GM12878 (cell line): ENCODE measurements at regions not wholly inside any gene's neighbourhood (a gene's known extent, or its start where the extent isn't known, plus 50 kb on each side); places are given as distances from the start of the nearest gene placed in this dataset.

Source experiments
- ATAC-seq: fragments of 200-7000 bp; cut with Tn5 transposase; 3 replicates; pipeline ENCODE4 v1.9.1; 2020; ENCODE audit warnings: mild to moderate bottlenecking, moderate library complexity
- BruUV-seq: library from RNA; stranded (reverse); fragments of 400-500 nt; replicated peaks from 2 replicates; lab custom pipeline; 2021; lab: Mats Ljungman, UMichigan
- CTCF ChIA-PET: fragments of 300-600 bp; sonication (Branson Sonifier 250); formaldehyde crosslinking; extraction: SDS; loops from one replicate; lab custom pipeline; 2021; ENCODE audit warnings: inconsistent platforms; lab: Yijun Ruan, JAX
- POLR2A ChIA-PET: fragments of 350-600 bp; formaldehyde crosslinking; extraction: SDS; loops from one replicate; lab custom pipeline; 2021; ENCODE audit warnings: inconsistent platforms; lab: Charles Lee
- RAD21 ChIA-PET: fragments of 300-600 bp; sonication (Branson Sonifier 250); formaldehyde crosslinking; loops from one replicate; lab custom pipeline; 2023; ENCODE audit warnings: antibody characterized with exemption; ENCODE audit not compliant: unreplicated experiment; lab: Charles Lee
- SMC1A ChIA-PET: fragments of 300-600 bp; sonication (Branson Sonifier 250); formaldehyde crosslinking; loops from one replicate; lab custom pipeline; 2023; ENCODE audit not compliant: unreplicated experiment, uncharacterized antibody; lab: Charles Lee
- DNase-seq: peaks from one replicate; pipeline ENCODE4 v3.0.0-alpha.2; 2011; ENCODE audit warnings: low read depth, low spot score
- FAIRE-seq: peaks from 3 replicates; lab custom pipeline; 2011; peaks lifted over from hg19 to GRCh38; lab: Jason Lieb, UNC
- H2AFZ ChIP-seq: 2 replicates; pipeline ENCODE4 v1.6.0; 2011; ENCODE audit warnings: low read depth, low read length, control low read depth; ENCODE audit not compliant: control insufficient read depth
- H3K27ac ChIP-seq: 2 replicates; pipeline ENCODE4 v1.5.1; 2011; ENCODE audit warnings: control low read depth; ENCODE audit not compliant: control insufficient read depth, insufficient read depth
- H3K27me3 ChIP-seq, 2 experiments: replicated peaks in 1 of 2; 2 replicates each; pipeline versions ENCODE4 v1.6.0 to v1.6.1; 2011; ENCODE audit warnings: low read length in 1 of 2; ENCODE audit not compliant: control insufficient read depth in 2 of 2, insufficient read depth in 2 of 2
- H3K36me3 ChIP-seq, 2 experiments: 2 replicates each; pipeline ENCODE4 v1.5.1; 2011; ENCODE audit warnings: low read length in 1 of 2; ENCODE audit not compliant: control insufficient read depth in 2 of 2, insufficient read depth in 2 of 2
- H3K4me1 ChIP-seq: 2 replicates; pipeline ENCODE4 v1.6.1; 2011; ENCODE audit warnings: mild to moderate bottlenecking, low read length, moderate library complexity, mixed read lengths; ENCODE audit not compliant: control insufficient read depth, insufficient read depth
- H3K4me2 ChIP-seq: 2 replicates; pipeline ENCODE4 v1.6.0; 2011; ENCODE audit warnings: control low read depth; ENCODE audit not compliant: control insufficient read depth, insufficient read depth
- H3K4me3 ChIP-seq: fragments of 200-600 bp; sonication (generic); 2 replicates; pipeline ENCODE4 v1.5.1; 2016
- H3K79me2 ChIP-seq: 2 replicates; pipeline ENCODE4 v1.6.0; 2011; ENCODE audit warnings: low read length; ENCODE audit not compliant: control insufficient read depth, insufficient read depth
- H3K9ac ChIP-seq: 2 replicates; pipeline ENCODE4 v1.8.0; 2011; ENCODE audit warnings: low read length, control low read depth, mixed read lengths; ENCODE audit not compliant: control insufficient read depth, insufficient read depth
- H3K9me3 ChIP-seq: replicated peaks from 3 replicates; pipeline ENCODE4 v1.5.1; 2011; ENCODE audit warnings: mild to moderate bottlenecking, low read length; ENCODE audit not compliant: control insufficient read depth, insufficient read depth
- H4K20me1 ChIP-seq: 2 replicates; pipeline ENCODE4 v1.6.0; 2011; ENCODE audit not compliant: control insufficient read depth, insufficient read depth
- BHLHE40 ChIP-seq, 2 experiments: fragments of 450-650 bp in 1 of 2; IDR thresholded peaks; 2 replicates each; pipeline ENCODE4 v1.6.1; 2011 to 2017; ENCODE audit warnings: low read depth in 2 of 2, borderline replicate concordance in 1 of 2, improper control_type of control experiment in 1 of 2, low read length in 1 of 2, mild to moderate bottlenecking in 1 of 2
- CHD4 ChIP-seq: fragments of 200-600 bp; sonication (generic); IDR thresholded peaks from 2 replicates; pipeline ENCODE4 v1.6.1; 2016; ENCODE audit warnings: mild to moderate bottlenecking
- EP300 ChIP-seq, 2 experiments: fragments of 150-350 bp in 1 of 2; IDR thresholded peaks; 2 replicates each; pipeline ENCODE4 v1.6.1; 2011 to 2012; ENCODE audit warnings: low read depth in 2 of 2, low read length in 2 of 2, borderline replicate concordance in 1 of 2, improper control_type of control experiment in 1 of 2, inconsistent platforms in 1 of 2; ENCODE audit not compliant: control insufficient read depth in 1 of 2
- MEF2B ChIP-seq: fragments of 450-650 bp; IDR thresholded peaks from 2 replicates; pipeline ENCODE4 v1.6.1; 2018; ENCODE audit warnings: mild to moderate bottlenecking, moderate library complexity; ENCODE audit not compliant: partially characterized antibody, poor library complexity, severe bottlenecking
- MYB ChIP-seq: fragments of 150-350 bp; IDR thresholded peaks from 2 replicates; pipeline ENCODE4 v1.6.1; 2014; ENCODE audit warnings: mild to moderate bottlenecking, low read depth, low read length, borderline replicate concordance
- RB1 ChIP-seq: fragments of 450-650 bp; formaldehyde crosslinking; IDR thresholded peaks from 2 replicates; pipeline ENCODE4 v1.6.1; 2017; ENCODE audit warnings: mild to moderate bottlenecking, borderline replicate concordance
- RCOR1 ChIP-seq: conservative IDR thresholded peaks from 2 replicates; pipeline ENCODE4 v1.6.1; 2012; ENCODE audit warnings: low read depth, low read length, improper control_type of control experiment
- SIX5 ChIP-seq: IDR thresholded peaks from 2 replicates; pipeline ENCODE4 v1.6.1; 2011; ENCODE audit warnings: mild to moderate bottlenecking, low read depth, low read length, moderate library complexity; ENCODE audit not compliant: severe bottlenecking
- SUPT20H ChIP-seq: IDR thresholded peaks from 2 replicates; pipeline ENCODE4 v1.6.1; 2011; ENCODE audit warnings: low read depth, mild to moderate bottlenecking, low read length, moderate library complexity, borderline replicate concordance; ENCODE audit not compliant: control insufficient read depth
- ZNF217 ChIP-seq: fragments of 450-650 bp; IDR thresholded peaks from 2 replicates; pipeline ENCODE4 v1.6.1; 2017; ENCODE audit warnings: antibody characterized with exemption, mild to moderate bottlenecking
- WGBS: methylation state at CpG from one replicate; pipeline ENCODE4 v1.1.6; 2016; ENCODE audit warnings: low lambda C conversion rate; ENCODE audit not compliant: insufficient replicate concordance, insufficient coverage; ENCODE audit errors: missing lambda C conversion rate; 5-methylcytosine and 5-hydroxymethylcytosine counted together
- in situ Hi-C: fragments of 300-500 bp; cut with MboI; formaldehyde crosslinking; loops from 9 replicates; pipeline ENCODE4 v1.14.3; 2018; ENCODE audit warnings: mixed read lengths
- intact Hi-C: fragments of 100-400 bp; cut with micrococcal nuclease; formaldehyde crosslinking; loops from one replicate; pipeline ENCODE4 v1.14.2; 2022; ENCODE audit not compliant: unreplicated experiment

- Histone ChIP-seq H3K9ac (no peak overlapping the region), H3K27me3 (no peaks in the 10 kb centered on the region), H3K36me3 (no peaks in the 10 kb centered on the region), H3K9me3 (no peaks in the 10 kb centered on the region), H3K79me2 (no peaks in the 10 kb centered on the region), H4K20me1 (no peaks in the 10 kb centered on the region), H3K4me2 (no peak overlapping the region)
- no peak for FAIRE-seq
- ChIA-PET SMC1A (no interaction called here), CTCF (no interaction called here), POLR2A (no interaction called here), RAD21 (no interaction called here)
- intact Hi-C loops, result no loop called here
- ATAC-seq, result no peak
- DNase-seq, result no peak
- no TSS peak for BruUV-seq
- TF ChIP-seq SUPT20H (no peak), ZNF217 (no peak), RCOR1 (no peak), SIX5 (no peak), EP300 (IDR thresholded peaks at IDR 0.05; ENCODE audit: borderline replicate concordance in 1 of 2, control insufficient read depth in 1 of 2, low read depth in 2 of 2, low read length in 2 of 2) (no peak), BHLHE40 (IDR thresholded peaks at IDR 0.05; ENCODE audit: borderline replicate concordance in 1 of 2, low read depth in 2 of 2, low read length in 1 of 2) (no peak), CHD4 (no peak), RB1 (no peak), MEF2B (no peak), MYB (no peak)
- TF ChIP-seq, all 136 proteins: peak for 0
- no peaks in the 10 kb centered on the region for H3K4me1 ChIP-seq
- no peak overlapping the region for H2AFZ ChIP-seq
- WGBS, result 40% methylated on average over 4 of the region's 4 CpGs
- no peak overlapping the region for H3K4me3 ChIP-seq
- H3K27ac ChIP-seq, result no peak overlapping the region
- in situ Hi-C loops, result no loop called here
Measured at GRCh38 chr10:44105696-44106095, 279.2 kb downstream of the CXCL12 start.
